ENCODE measurements at regions not wholly inside any gene's neighbourhood (a gene's known extent, or its start where the extent isn't known, plus 50 kb on each side); places are given as distances from the start of the nearest gene placed in this dataset.

GRCh38 chr7:34425194-34425593 is 232.8 kb upstream of the NPSR1 start:
- no peak for TF ChIP-seq CTCF (conservative IDR thresholded peaks at IDR 0.05; ENCODE audit: low read length)
- no peak for TF ChIP-seq EZH2phosphoT487 (IDR thresholded peaks at IDR 0.05; ENCODE audit: borderline replicate concordance)

All from Loucy (cell line).